ENCODE measurements at regions not wholly inside any gene's neighbourhood (a gene's known extent, or its start where the extent isn't known, plus 50 kb on each side); places are given as distances from the start of the nearest gene placed in this dataset.

DNA sequence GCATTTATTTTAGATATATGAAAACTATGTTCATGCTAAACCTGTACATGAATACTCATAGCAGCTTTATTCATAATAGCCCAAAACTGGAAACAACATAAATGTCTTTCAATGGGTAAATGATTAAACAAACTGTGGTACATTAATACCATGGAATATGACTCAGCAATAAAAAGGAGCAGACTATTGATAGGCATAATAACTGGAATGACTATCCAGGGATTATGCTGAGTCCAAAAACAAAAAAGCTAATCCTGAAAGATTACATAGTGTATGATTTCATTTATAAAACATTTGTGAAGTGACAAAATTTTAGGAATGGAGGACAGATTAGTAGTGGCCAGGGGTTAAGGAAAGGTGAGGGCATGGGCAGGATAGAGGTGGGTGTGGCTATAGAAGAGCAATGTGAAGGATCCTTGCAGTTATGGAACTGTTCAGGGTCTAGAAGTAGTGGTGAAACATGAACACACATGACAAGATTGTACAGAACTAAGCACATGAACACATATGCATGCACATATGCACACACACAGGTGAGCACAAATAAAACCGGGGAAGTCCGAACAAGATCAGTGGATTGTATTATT, 61.1 kb upstream of the CDKN3 start:
- TF ChIP-seq, protein P1, sequence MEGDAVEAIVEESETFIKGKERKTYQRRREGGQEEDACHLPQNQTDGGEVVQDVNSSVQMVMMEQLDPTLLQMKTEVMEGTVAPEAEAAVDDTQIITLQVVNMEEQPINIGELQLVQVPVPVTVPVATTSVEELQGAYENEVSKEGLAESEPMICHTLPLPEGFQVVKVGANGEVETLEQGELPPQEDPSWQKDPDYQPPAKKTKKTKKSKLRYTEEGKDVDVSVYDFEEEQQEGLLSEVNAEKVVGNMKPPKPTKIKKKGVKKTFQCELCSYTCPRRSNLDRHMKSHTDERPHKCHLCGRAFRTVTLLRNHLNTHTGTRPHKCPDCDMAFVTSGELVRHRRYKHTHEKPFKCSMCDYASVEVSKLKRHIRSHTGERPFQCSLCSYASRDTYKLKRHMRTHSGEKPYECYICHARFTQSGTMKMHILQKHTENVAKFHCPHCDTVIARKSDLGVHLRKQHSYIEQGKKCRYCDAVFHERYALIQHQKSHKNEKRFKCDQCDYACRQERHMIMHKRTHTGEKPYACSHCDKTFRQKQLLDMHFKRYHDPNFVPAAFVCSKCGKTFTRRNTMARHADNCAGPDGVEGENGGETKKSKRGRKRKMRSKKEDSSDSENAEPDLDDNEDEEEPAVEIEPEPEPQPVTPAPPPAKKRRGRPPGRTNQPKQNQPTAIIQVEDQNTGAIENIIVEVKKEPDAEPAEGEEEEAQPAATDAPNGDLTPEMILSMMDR (optimal IDR thresholded peaks at IDR 0.05 in 1 of 3, IDR thresholded peaks at IDR 0.05 in 1 of 3, conservative IDR thresholded peaks at IDR 0.05 in 1 of 3; ENCODE audit: extremely low read depth in 1 of 3, insufficient read depth in 2 of 3, low read length in 3 of 3): no peak
- no peak for TF ChIP-seq EZH2 (IDR thresholded peaks at IDR 0.05; ENCODE audit: low read length)
